WTC11 (cell line): ENCODE measurements at regions not wholly inside any gene's neighbourhood (a gene's known extent, or its start where the extent isn't known, plus 50 kb on each side); places are given as distances from the start of the nearest gene placed in this dataset.

Experiments
- ATF1 ChIP-seq: sonication (generic); formaldehyde crosslinking; IDR thresholded peaks from 2 replicates; pipeline ENCODE4 v1.8.1; 2023; ENCODE audit warnings: mild to moderate bottlenecking, moderate library complexity, missing genetic modification reagents
- CREB1 ChIP-seq: sonication (generic); formaldehyde crosslinking; IDR thresholded peaks from 2 replicates; pipeline ENCODE4 v1.8.0; 2023; ENCODE audit warnings: mild to moderate bottlenecking, missing genetic modification reagents
- FOXP1 ChIP-seq: sonication (generic); formaldehyde crosslinking; IDR thresholded peaks from 2 replicates; pipeline ENCODE4 v1.8.0; 2022; ENCODE audit warnings: missing genetic modification reagents, mild to moderate bottlenecking, moderate library complexity, borderline replicate concordance
- SMAD4 ChIP-seq: sonication (generic); formaldehyde crosslinking; IDR thresholded peaks from 2 replicates; pipeline ENCODE4 v1.8.0; 2022; ENCODE audit warnings: mild to moderate bottlenecking, missing genetic modification reagents
- TCF7 ChIP-seq: sonication (generic); formaldehyde crosslinking; IDR thresholded peaks from 2 replicates; pipeline ENCODE4 v1.8.0; 2022; ENCODE audit warnings: mild to moderate bottlenecking, low read depth, missing genetic modification reagents, moderate library complexity
- ZBTB21 ChIP-seq: sonication (generic); formaldehyde crosslinking; IDR thresholded peaks from 2 replicates; pipeline ENCODE4 v1.8.1; 2023; ENCODE audit warnings: mild to moderate bottlenecking, missing genetic modification reagents, borderline replicate concordance
- ZNF671 ChIP-seq: fragments of 250-450 bp; sonication (Bioruptor Pico); IDR thresholded peaks from 2 replicates; pipeline ENCODE4 v1.8.0; 2021; ENCODE audit warnings: mild to moderate bottlenecking
- TF ChIP-seq, protein P1 (sequence below): sonication (generic); formaldehyde crosslinking; IDR thresholded peaks from 2 replicates; pipeline ENCODE4 v1.8.1; 2023; ENCODE audit warnings: mild to moderate bottlenecking, moderate library complexity, missing genetic modification reagents
- TF ChIP-seq, protein P2 (sequence below): fragments of 200-600 bp; IDR thresholded peaks from 2 replicates; pipeline ENCODE4 v1.8.0; 2022; ENCODE audit warnings: antibody characterized with exemption
- TF ChIP-seq, protein P3 (sequence below): sonication (generic); formaldehyde crosslinking; IDR thresholded peaks from 2 replicates; pipeline ENCODE4 v1.8.1; 2023; ENCODE audit warnings: mild to moderate bottlenecking, missing genetic modification reagents
- TF ChIP-seq, protein P4 (sequence below): sonication (generic); formaldehyde crosslinking; IDR thresholded peaks from 2 replicates; pipeline ENCODE4 v1.8.1; 2022; ENCODE audit warnings: missing genetic modification reagents, borderline replicate concordance
- TF ChIP-seq, protein P5 (sequence below): sonication (generic); formaldehyde crosslinking; IDR thresholded peaks from 2 replicates; pipeline ENCODE4 v1.8.1; 2023; ENCODE audit warnings: mild to moderate bottlenecking, missing genetic modification reagents, moderate library complexity
- TF ChIP-seq, protein P6 (sequence below): sonication (generic); formaldehyde crosslinking; IDR thresholded peaks from 2 replicates; pipeline ENCODE4 v1.8.0; 2022; ENCODE audit warnings: mild to moderate bottlenecking, missing genetic modification reagents
- TF ChIP-seq, protein P7 (sequence below): fragments of 250-450 bp; sonication (Bioruptor Pico); IDR thresholded peaks from 2 replicates; pipeline ENCODE4 v2.1.2; 2022; ENCODE audit warnings: mild to moderate bottlenecking, moderate library complexity

DNA sequence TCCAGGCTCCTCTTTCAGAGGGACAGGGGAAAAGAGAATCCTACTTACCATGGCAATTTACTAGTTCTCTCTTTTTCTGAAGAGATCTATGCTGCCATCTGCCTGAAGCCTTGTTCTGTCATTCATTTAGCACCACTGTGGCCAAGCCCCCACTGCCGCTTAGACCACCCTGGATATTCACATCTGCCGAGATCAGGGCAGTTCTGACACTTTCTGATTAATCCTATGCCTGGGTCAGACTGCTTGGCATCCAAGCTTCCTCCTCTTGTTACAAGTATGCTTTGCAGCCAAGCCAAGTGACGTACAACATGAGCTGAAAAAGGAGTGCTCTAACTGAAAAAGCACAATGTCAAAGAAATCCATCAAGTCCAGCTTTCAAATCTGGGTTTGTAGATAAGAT lies 332.6 kb downstream of the SUCLG1 start:
- TF ChIP-seq ATF1 (no peak), TCF7 (no peak), FOXP1 (CRISPR knock-in tag) (no peak), SMAD4 (CRISPR knock-in tag) (no peak), ZNF671 (CRISPR knock-in tag) (no peak), ZBTB21 (CRISPR knock-in tag) (no peak), CREB1 (no peak)
- TF ChIP-seq, protein P1, sequence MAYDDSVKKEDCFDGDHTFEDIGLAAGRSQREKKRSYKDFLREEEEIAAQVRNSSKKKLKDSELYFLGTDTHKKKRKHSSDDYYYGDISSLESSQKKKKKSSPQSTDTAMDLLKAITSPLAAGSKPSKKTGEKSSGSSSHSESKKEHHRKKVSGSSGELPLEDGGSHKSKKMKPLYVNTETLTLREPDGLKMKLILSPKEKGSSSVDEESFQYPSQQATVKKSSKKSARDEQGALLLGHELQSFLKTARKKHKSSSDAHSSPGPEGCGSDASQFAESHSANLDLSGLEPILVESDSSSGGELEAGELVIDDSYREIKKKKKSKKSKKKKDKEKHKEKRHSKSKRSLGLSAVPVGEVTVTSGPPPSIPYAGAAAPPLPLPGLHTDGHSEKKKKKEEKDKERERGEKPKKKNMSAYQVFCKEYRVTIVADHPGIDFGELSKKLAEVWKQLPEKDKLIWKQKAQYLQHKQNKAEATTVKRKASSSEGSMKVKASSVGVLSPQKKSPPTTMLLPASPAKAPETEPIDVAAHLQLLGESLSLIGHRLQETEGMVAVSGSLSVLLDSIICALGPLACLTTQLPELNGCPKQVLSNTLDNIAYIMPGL (CRISPR knock-in tag), result no peak
- TF ChIP-seq, protein P2, sequence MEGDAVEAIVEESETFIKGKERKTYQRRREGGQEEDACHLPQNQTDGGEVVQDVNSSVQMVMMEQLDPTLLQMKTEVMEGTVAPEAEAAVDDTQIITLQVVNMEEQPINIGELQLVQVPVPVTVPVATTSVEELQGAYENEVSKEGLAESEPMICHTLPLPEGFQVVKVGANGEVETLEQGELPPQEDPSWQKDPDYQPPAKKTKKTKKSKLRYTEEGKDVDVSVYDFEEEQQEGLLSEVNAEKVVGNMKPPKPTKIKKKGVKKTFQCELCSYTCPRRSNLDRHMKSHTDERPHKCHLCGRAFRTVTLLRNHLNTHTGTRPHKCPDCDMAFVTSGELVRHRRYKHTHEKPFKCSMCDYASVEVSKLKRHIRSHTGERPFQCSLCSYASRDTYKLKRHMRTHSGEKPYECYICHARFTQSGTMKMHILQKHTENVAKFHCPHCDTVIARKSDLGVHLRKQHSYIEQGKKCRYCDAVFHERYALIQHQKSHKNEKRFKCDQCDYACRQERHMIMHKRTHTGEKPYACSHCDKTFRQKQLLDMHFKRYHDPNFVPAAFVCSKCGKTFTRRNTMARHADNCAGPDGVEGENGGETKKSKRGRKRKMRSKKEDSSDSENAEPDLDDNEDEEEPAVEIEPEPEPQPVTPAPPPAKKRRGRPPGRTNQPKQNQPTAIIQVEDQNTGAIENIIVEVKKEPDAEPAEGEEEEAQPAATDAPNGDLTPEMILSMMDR, result no peak
- TF ChIP-seq, protein P3, sequence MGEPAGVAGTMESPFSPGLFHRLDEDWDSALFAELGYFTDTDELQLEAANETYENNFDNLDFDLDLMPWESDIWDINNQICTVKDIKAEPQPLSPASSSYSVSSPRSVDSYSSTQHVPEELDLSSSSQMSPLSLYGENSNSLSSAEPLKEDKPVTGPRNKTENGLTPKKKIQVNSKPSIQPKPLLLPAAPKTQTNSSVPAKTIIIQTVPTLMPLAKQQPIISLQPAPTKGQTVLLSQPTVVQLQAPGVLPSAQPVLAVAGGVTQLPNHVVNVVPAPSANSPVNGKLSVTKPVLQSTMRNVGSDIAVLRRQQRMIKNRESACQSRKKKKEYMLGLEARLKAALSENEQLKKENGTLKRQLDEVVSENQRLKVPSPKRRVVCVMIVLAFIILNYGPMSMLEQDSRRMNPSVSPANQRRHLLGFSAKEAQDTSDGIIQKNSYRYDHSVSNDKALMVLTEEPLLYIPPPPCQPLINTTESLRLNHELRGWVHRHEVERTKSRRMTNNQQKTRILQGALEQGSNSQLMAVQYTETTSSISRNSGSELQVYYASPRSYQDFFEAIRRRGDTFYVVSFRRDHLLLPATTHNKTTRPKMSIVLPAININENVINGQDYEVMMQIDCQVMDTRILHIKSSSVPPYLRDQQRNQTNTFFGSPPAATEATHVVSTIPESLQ (CRISPR knock-in tag), result no peak
- TF ChIP-seq, protein P4, sequence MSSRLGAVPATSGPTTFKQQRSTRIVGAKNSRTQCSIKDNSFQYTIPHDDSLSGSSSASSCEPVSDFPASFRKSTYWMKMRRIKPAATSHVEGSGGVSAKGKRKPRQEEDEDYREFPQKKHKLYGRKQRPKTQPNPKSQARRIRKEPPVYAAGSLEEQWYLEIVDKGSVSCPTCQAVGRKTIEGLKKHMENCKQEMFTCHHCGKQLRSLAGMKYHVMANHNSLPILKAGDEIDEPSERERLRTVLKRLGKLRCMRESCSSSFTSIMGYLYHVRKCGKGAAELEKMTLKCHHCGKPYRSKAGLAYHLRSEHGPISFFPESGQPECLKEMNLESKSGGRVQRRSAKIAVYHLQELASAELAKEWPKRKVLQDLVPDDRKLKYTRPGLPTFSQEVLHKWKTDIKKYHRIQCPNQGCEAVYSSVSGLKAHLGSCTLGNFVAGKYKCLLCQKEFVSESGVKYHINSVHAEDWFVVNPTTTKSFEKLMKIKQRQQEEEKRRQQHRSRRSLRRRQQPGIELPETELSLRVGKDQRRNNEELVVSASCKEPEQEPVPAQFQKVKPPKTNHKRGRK (CRISPR knock-in tag), result no peak
- TF ChIP-seq, protein P5, sequence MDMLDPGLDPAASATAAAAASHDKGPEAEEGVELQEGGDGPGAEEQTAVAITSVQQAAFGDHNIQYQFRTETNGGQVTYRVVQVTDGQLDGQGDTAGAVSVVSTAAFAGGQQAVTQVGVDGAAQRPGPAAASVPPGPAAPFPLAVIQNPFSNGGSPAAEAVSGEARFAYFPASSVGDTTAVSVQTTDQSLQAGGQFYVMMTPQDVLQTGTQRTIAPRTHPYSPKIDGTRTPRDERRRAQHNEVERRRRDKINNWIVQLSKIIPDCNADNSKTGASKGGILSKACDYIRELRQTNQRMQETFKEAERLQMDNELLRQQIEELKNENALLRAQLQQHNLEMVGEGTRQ, result no peak
- TF ChIP-seq, protein P6, sequence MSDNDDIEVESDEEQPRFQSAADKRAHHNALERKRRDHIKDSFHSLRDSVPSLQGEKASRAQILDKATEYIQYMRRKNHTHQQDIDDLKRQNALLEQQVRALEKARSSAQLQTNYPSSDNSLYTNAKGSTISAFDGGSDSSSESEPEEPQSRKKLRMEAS (CRISPR knock-in tag), result no peak
- TF ChIP-seq, protein P7, sequence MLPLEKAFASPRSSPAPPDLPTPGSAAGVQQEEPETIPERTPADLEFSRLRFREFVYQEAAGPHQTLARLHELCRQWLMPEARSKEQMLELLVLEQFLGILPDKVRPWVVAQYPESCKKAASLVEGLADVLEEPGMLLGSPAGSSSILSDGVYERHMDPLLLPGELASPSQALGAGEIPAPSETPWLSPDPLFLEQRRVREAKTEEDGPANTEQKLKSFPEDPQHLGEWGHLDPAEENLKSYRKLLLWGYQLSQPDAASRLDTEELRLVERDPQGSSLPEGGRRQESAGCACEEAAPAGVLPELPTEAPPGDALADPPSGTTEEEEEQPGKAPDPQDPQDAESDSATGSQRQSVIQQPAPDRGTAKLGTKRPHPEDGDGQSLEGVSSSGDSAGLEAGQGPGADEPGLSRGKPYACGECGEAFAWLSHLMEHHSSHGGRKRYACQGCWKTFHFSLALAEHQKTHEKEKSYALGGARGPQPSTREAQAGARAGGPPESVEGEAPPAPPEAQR (CRISPR knock-in tag), result no peak
